Gastrocnemius medialis (tissue), 4 donors: ENCODE measurements at regions not wholly inside any gene's neighbourhood (a gene's known extent, or its start where the extent isn't known, plus 50 kb on each side); places are given as distances from the start of the nearest gene placed in this dataset.

Source experiments
- CTCF ChIP-seq, 5 experiments: fragments of 450-650 bp in 3 of 5; fragments of 200-600 bp in 2 of 5; sonication (generic) in 2 of 5; IDR thresholded peaks in 4 of 5; conservative IDR thresholded peaks in 1 of 5; 1 replicate in 4 of 5; 2 replicates in 1 of 5; pipeline ENCODE4 v1.5.1; 2016 to 2019; ENCODE audit warnings: antibody characterized with exemption in 5 of 5, mild to moderate bottlenecking in 3 of 5, moderate library complexity in 3 of 5
- POLR2A ChIP-seq, 2 donors: fragments of 450-650 bp; IDR thresholded peaks; one replicate each; pipeline ENCODE4 v1.6.1; 2017; ENCODE audit warnings: antibody characterized with exemption in 2 of 2, mild to moderate bottlenecking in 2 of 2, moderate library complexity in 2 of 2

DNA sequence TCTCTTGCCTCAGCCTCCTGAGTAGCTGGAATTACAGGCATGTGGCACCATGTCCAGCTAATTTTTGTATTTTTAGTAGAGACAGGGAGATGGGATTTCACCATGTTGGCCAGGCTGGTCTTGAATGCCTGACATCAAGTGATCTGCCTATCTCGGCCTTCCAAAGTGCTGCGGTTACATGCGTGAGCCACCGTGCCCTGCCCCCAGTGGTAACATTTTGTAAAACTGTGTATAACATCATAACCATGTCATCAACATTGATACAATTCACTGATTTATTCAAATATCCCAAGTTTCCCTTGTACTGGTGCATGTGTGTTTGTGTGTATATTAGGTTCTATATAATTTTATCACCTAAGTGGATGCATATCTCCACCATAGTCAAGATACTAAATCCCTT, 70.0 kb downstream of the PDCL3 start:
- peak in 1 of 5 experiments; percentile 14 for TF ChIP-seq CTCF (IDR thresholded peaks at IDR 0.05 in 4 of 5, conservative IDR thresholded peaks at IDR 0.05 in 1 of 5)
- no peak for TF ChIP-seq POLR2A (IDR thresholded peaks at IDR 0.05)
